IMR-90 (cell line): ENCODE measurements at regions not wholly inside any gene's neighbourhood (a gene's known extent, or its start where the extent isn't known, plus 50 kb on each side); places are given as distances from the start of the nearest gene placed in this dataset.

Experiments
- ATAC-seq: fragments of 200-7000 bp; cut with Tn5 transposase; 2 replicates; pipeline ENCODE4 v1.9.1; 2020; ENCODE audit warnings: low read depth, mild to moderate bottlenecking, moderate library complexity
- BruUV-seq: library from RNA; stranded (reverse); fragments of 400-500 nt; replicated peaks from 2 replicates; lab custom pipeline; 2021; lab: Mats Ljungman, UMichigan
- CTCF ChIA-PET: fragments of 300-600 bp; formaldehyde crosslinking; extraction: SDS; loops from one replicate; lab custom pipeline; 2021; ENCODE audit warnings: antibody characterized with exemption; lab: Yijun Ruan, JAX
- POLR2A ChIA-PET: fragments of 300-600 bp; sonication (Branson Sonifier 250); formaldehyde crosslinking; loops from one replicate; lab custom pipeline; 2022; ENCODE audit warnings: antibody characterized with exemption; ENCODE audit not compliant: unreplicated experiment; lab: Charles Lee
- DNase-seq: peaks from one replicate; pipeline ENCODE4 v3.0.0; 2013
- H2AFZ ChIP-seq: replicated peaks from 2 replicates; pipeline ENCODE3; 2013; ENCODE audit warnings: low read length, mild to moderate bottlenecking; ENCODE audit not compliant: poor library complexity
- H2AK5ac ChIP-seq: 2 replicates; pipeline ENCODE4 v1.6.1; 2013; ENCODE audit warnings: low read depth, low read length, inconsistent platforms
- H2AK9ac ChIP-seq: replicated peaks from 2 replicates; pipeline ENCODE3; 2013; ENCODE audit warnings: mild to moderate bottlenecking, low read depth, low read length, moderate library complexity; ENCODE audit not compliant: poor library complexity
- H2BK120ac ChIP-seq: 2 replicates; pipeline ENCODE4 v1.6.1; 2013; ENCODE audit warnings: low read depth, low read length, inconsistent platforms
- H2BK15ac ChIP-seq: 3 replicates; pipeline ENCODE4 v1.6.1; 2013; ENCODE audit warnings: low read depth, low read length, inconsistent platforms
- H2BK20ac ChIP-seq: 2 replicates; pipeline ENCODE4 v1.6.1; 2013; ENCODE audit warnings: low read depth, mild to moderate bottlenecking, inconsistent platforms, low read length, moderate library complexity
- H2BK5ac ChIP-seq: 2 replicates; pipeline ENCODE4 v1.6.1; 2013; ENCODE audit warnings: mild to moderate bottlenecking, low read depth, low read length, inconsistent platforms; ENCODE audit not compliant: poor library complexity, severe bottlenecking
- H3K14ac ChIP-seq: replicated peaks from 2 replicates; pipeline ENCODE4 v1.6.1; 2013; ENCODE audit warnings: low read depth, low read length, inconsistent platforms
- H3K18ac ChIP-seq: 2 replicates; pipeline ENCODE4 v1.6.1; 2013; ENCODE audit warnings: low read depth, low read length, control low read depth
- H3K23ac ChIP-seq: 2 replicates; pipeline ENCODE4 v1.6.1; 2013; ENCODE audit warnings: low read depth, low read length, inconsistent platforms
- H3K27ac ChIP-seq: 2 replicates; pipeline ENCODE4 v1.5.1; 2013; ENCODE audit warnings: mild to moderate bottlenecking, control low read depth, low read length; ENCODE audit not compliant: insufficient read depth
- H3K27me3 ChIP-seq: 2 replicates; pipeline ENCODE4 v1.6.1; 2013; ENCODE audit warnings: low read length; ENCODE audit not compliant: control insufficient read depth, insufficient read depth
- H3K36me3 ChIP-seq: 2 replicates; pipeline ENCODE4 v1.6.1; 2013; ENCODE audit warnings: low read length, mixed read lengths; ENCODE audit not compliant: control insufficient read depth, insufficient read depth
- H3K4ac ChIP-seq: 2 replicates; pipeline ENCODE4 v1.6.1; 2013; ENCODE audit warnings: low read depth, low read length, inconsistent platforms
- H3K4me1 ChIP-seq: 2 replicates; pipeline ENCODE4 v1.6.1; 2013; ENCODE audit warnings: low read length, mixed read lengths; ENCODE audit not compliant: control insufficient read depth, insufficient read depth
- H3K4me2 ChIP-seq: 2 replicates; pipeline ENCODE4 v1.6.1; 2013; ENCODE audit warnings: low read depth, mild to moderate bottlenecking, control low read depth, low read length, moderate library complexity
- H3K4me3 ChIP-seq: 2 replicates; pipeline ENCODE4 v1.5.1; 2013; ENCODE audit warnings: low read depth, mild to moderate bottlenecking, control low read depth, low read length, moderate library complexity; ENCODE audit not compliant: insufficient read depth
- H3K56ac ChIP-seq: 2 replicates; pipeline ENCODE4 v1.6.1; 2013; ENCODE audit warnings: low read length, inconsistent platforms; ENCODE audit not compliant: insufficient read depth; ENCODE audit errors: extremely low read depth
- H3K79me1 ChIP-seq, 2 experiments: 2 replicates each; pipeline ENCODE4 v1.6.1; 2013; ENCODE audit warnings: low read length in 2 of 2, inconsistent platforms in 1 of 2, low read depth in 1 of 2
- H3K9ac ChIP-seq: 2 replicates; pipeline ENCODE4 v1.6.1; 2013; ENCODE audit warnings: low read depth, low read length, control low read depth
- H3K9me1 ChIP-seq: 2 replicates; pipeline ENCODE4 v1.6.1; 2013; ENCODE audit warnings: low read length, inconsistent platforms; ENCODE audit not compliant: insufficient read depth
- H3K9me3 ChIP-seq: 2 replicates; pipeline ENCODE4 v1.6.1; 2013; ENCODE audit warnings: low read length; ENCODE audit not compliant: control insufficient read depth, insufficient read depth
- H4K20me1 ChIP-seq: 2 replicates; pipeline ENCODE4 v1.6.1; 2013; ENCODE audit warnings: low read length, inconsistent platforms; ENCODE audit not compliant: insufficient read depth
- H4K5ac ChIP-seq: 2 replicates; pipeline ENCODE4 v1.6.1; 2013; ENCODE audit warnings: mild to moderate bottlenecking, low read depth, low read length, control low read depth
- H4K8ac ChIP-seq, 2 experiments: 2 replicates each; pipeline ENCODE4 v1.6.1; 2013; ENCODE audit warnings: low read depth in 2 of 2, low read length in 2 of 2, control low read depth in 1 of 2, inconsistent platforms in 1 of 2
- H4K91ac ChIP-seq: 2 replicates; pipeline ENCODE4 v1.6.1; 2013; ENCODE audit warnings: low read depth, low read length, inconsistent platforms; ENCODE audit not compliant: insufficient read depth
- BHLHE40 ChIP-seq: fragments of 150-350 bp; IDR thresholded peaks from 2 replicates; pipeline ENCODE4 v1.6.1; 2016; ENCODE audit warnings: mild to moderate bottlenecking, low read depth, low read length
- FOS ChIP-seq: fragments of 150-350 bp; IDR thresholded peaks from 2 replicates; pipeline ENCODE4 v1.6.1; 2016; ENCODE audit warnings: low read depth, low read length
- MXI1 ChIP-seq: IDR thresholded peaks from 2 replicates; pipeline ENCODE4 v1.6.1; 2012; ENCODE audit warnings: low read depth, mild to moderate bottlenecking, low read length, moderate library complexity, borderline replicate concordance
- POLR2A ChIP-seq: IDR thresholded peaks from 2 replicates; pipeline ENCODE4 v1.6.1; 2012; ENCODE audit warnings: mild to moderate bottlenecking, low read depth, low read length
- RFX5 ChIP-seq: IDR thresholded peaks from 2 replicates; pipeline ENCODE4 v1.8.0; 2012; ENCODE audit warnings: low read depth, mild to moderate bottlenecking, low read length, moderate library complexity
- WGBS, 2 experiments: methylation state at CpG; one replicate each; pipeline versions ENCODE4 v1.1.5 to v1.1.7; 2013; ENCODE audit warnings: missing lambda C conversion rate in 2 of 2; ENCODE audit not compliant: insufficient read length in 1 of 2; ENCODE audit errors: extremely low coverage in 2 of 2; 5-methylcytosine and 5-hydroxymethylcytosine counted together
- dilution Hi-C: fragments of 300-500 bp; cut with HindIII; formaldehyde crosslinking; loops from one replicate; pipeline ENCODE4 v1.14.3; 2018; ENCODE audit warnings: low sequenced_read_pairs; ENCODE audit not compliant: unreplicated experiment
- in situ Hi-C: fragments of 300-500 bp; cut with MboI; formaldehyde crosslinking; loops from 3 replicates; pipeline ENCODE4 v1.14.3; 2019; ENCODE audit warnings: low sequenced_read_pairs, inconsistent platforms, mixed read lengths
- intact Hi-C: fragments of 100-400 bp; cut with micrococcal nuclease; formaldehyde crosslinking; loops from 2 replicates; pipeline ENCODE4 v1.10.0; 2022
- TF ChIP-seq, protein P1 (sequence below): fragments of 150-350 bp; IDR thresholded peaks from 2 replicates; pipeline ENCODE4 v1.6.1; 2017; ENCODE audit warnings: mild to moderate bottlenecking, antibody characterized with exemption, low read length, low read depth
- TF ChIP-seq, protein P2 (sequence below): fragments of 150-350 bp; IDR thresholded peaks from 2 replicates; pipeline ENCODE4 v1.6.1; 2016; ENCODE audit warnings: low read depth, mild to moderate bottlenecking, low read length, moderate library complexity, borderline replicate concordance

DNA sequence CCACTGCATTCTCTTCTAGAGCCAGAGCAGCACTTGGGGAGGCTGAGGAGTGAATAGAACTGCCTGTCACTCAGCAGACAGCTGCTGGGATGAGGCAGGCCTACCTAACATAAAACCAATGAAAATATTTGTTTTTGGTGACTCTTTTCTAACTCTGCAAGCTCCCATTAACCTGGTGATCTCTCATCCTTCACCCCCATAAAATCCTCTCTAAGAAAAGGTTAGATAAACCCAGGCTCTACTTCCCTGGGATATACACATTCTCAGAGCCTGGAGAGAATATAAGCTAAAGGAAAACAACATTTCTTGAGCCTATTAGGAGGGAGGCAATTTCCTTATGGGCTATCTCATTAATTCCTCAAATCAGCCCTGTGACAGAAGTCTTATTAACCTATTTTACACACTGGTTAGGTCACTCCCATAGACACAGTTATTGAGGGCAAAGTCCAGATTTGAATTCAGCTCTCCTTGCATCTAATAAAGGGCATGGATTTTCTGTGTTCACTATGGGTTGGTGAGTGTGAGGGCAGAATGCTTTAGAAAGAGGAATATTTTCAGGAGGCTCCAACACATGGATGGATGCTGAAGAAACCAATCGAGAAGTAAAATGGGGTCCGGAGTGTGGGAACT lies 492.9 kb downstream of the CCDC171 start:
- Histone ChIP-seq H4K5ac (peak overlapping the region; percentile 1; the same call in 1 of the 2 replicates), H4K20me1 (no peaks in the 10 kb centered on the region), H3K56ac (no peak overlapping the region), H3K4me3 (no peak overlapping the region), H3K9me3 (no peaks in the 10 kb centered on the region), H3K4ac (peak overlapping the region; percentile 93), H2BK5ac (no peak overlapping the region), H4K91ac (peak overlapping the region; percentile 87), H2BK120ac (peak overlapping the region; percentile 96), H2BK20ac (peak overlapping the region; percentile 93), H2AK9ac (peak overlapping the region; percentile 84), H3K4me2 (no peak overlapping the region), H2AFZ (peak overlapping the region; percentile 46), H3K27ac (peak overlapping the region; percentile 37; the same call in 1 of the 2 replicates), H3K36me3 (no peaks in the 10 kb centered on the region), H3K9me1 (peaks cover 16% of the 10 kb centered on the region), H3K79me1 (no peaks in the 10 kb centered on the region), H3K14ac (peak overlapping the region; percentile 97), H2BK15ac (peak overlapping the region; percentile 92), H3K23ac (peak overlapping the region; percentile 75; the same call in 1 of the 2 replicates), H3K27me3 (no peaks in the 10 kb centered on the region), H3K18ac (peak overlapping the region; percentile 66; the same call in 1 of the 2 replicates), H3K4me1 (peaks cover 16% of the 10 kb centered on the region), H3K9ac (no peak overlapping the region), H2AK5ac (peak overlapping the region; percentile 96), H4K8ac (peak overlapping the region; percentile 85 to 99; a peak in 3 of 4 replicates)
- intact Hi-C loops (no loop called here), in situ Hi-C loops (no loop called here), dilution Hi-C loops (no loop called here)
- ChIA-PET POLR2A (no interaction called here), CTCF (interaction anchor here (1.0 kb wide), 1 partner anchor 89 kb away, joined by 3 read pairs; no protein-coding TSS in a partner anchor)
- no peak for TF ChIP-seq RFX5
- TF ChIP-seq, protein P1, sequence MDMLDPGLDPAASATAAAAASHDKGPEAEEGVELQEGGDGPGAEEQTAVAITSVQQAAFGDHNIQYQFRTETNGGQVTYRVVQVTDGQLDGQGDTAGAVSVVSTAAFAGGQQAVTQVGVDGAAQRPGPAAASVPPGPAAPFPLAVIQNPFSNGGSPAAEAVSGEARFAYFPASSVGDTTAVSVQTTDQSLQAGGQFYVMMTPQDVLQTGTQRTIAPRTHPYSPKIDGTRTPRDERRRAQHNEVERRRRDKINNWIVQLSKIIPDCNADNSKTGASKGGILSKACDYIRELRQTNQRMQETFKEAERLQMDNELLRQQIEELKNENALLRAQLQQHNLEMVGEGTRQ: no peak
- no peak for TF ChIP-seq POLR2A
- TF ChIP-seq BHLHE40: no peak
- no peak for TF ChIP-seq FOS
- TF ChIP-seq, protein P2, sequence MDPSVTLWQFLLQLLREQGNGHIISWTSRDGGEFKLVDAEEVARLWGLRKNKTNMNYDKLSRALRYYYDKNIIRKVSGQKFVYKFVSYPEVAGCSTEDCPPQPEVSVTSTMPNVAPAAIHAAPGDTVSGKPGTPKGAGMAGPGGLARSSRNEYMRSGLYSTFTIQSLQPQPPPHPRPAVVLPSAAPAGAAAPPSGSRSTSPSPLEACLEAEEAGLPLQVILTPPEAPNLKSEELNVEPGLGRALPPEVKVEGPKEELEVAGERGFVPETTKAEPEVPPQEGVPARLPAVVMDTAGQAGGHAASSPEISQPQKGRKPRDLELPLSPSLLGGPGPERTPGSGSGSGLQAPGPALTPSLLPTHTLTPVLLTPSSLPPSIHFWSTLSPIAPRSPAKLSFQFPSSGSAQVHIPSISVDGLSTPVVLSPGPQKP: no peak
- TF ChIP-seq MXI1: no peak
- BruUV-seq: no TSS peak
- WGBS, 2 experiments: 100% methylated on average over 2 of the region's 2 CpGs; no CpG with 5 or more reads in 1 of the 2 experiments
- ATAC-seq: no peak
- no peak for DNase-seq
